ENCODE measurements at regions not wholly inside any gene's neighbourhood (a gene's known extent, or its start where the extent isn't known, plus 50 kb on each side); places are given as distances from the start of the nearest gene placed in this dataset.
"Not testable (repeated sequence)": the region's sequence is repeated elsewhere in the genome, so short reads cannot be mapped to it uniquely, and the experiment has no call there.

DNA sequence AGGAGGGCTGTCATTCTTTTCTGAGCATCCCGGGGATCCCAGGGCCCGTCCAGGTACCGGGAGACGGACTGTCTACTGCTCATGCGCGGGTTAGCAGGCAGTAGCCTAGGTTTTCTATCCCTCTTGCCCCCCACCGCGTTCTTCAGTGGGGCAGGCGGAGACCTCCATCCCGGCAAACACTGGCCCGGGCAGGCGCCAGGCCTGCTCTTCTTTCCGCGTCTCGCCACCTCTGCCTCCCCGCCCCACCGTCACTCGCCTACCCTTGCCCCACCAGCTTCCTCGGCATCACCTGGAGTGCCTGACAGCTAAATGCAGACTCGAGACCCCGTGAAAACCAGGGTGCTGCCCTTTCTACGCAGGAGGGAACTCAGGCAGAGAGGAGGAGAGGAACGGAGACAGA lies 1937.7 kb upstream of the DEFB115 start:
- Histone ChIP-seq H3K9me3 (replicated peaks in 1 of 2; ENCODE audit: control insufficient read depth in 1 of 2, insufficient read depth in 1 of 2, low read length in 2 of 2) (peaks cover 33 to 39% of the 10 kb centered on the region in 2 donors), H3K9ac (ENCODE audit: insufficient read depth, low read length, poor library complexity, severe bottlenecking) (no peak overlapping the region), H2AFZ (ENCODE audit: insufficient read depth, low read depth, low read length, poor library complexity, severe bottlenecking) (no peak overlapping the region), H4K20me1 (ENCODE audit: insufficient read depth, low read length) (no peaks in the 10 kb centered on the region), H3K27ac (ENCODE audit: low read depth in 1 of 2, low read length in 2 of 2) (no peak overlapping the region), H3K79me2 (ENCODE audit: insufficient read depth, low read length) (no peaks in the 10 kb centered on the region), H3K36me3 (replicated peaks in 1 of 2; ENCODE audit: control insufficient read depth in 1 of 2, insufficient read depth in 2 of 2, low read length in 2 of 2) (no peaks in the 10 kb centered on the region), H3K27me3 (ENCODE audit: control insufficient read depth in 2 of 2, insufficient read depth in 2 of 2, low read length in 2 of 2) (peaks cover 0 to 7% of the 10 kb centered on the region in 2 donors), H3K4me1 (ENCODE audit: control insufficient read depth in 1 of 2, insufficient read depth in 2 of 2, low read length in 2 of 2) (no peaks in the 10 kb centered on the region), H3K4me2 (replicated peaks; ENCODE audit: extremely low read depth, low read length, poor library complexity, severe bottlenecking) (no peak overlapping the region), H3K4me3 (replicated peaks in 1 of 3; ENCODE audit: low read depth in 2 of 3, low read length in 3 of 3) (no peak overlapping the region)
- DNase-seq = no peak
- H3K27ac Mint-ChIP-seq = no peak overlapping the region
- no peak overlapping the region for H3K4me3 Mint-ChIP-seq
- TF ChIP-seq, protein P1, sequence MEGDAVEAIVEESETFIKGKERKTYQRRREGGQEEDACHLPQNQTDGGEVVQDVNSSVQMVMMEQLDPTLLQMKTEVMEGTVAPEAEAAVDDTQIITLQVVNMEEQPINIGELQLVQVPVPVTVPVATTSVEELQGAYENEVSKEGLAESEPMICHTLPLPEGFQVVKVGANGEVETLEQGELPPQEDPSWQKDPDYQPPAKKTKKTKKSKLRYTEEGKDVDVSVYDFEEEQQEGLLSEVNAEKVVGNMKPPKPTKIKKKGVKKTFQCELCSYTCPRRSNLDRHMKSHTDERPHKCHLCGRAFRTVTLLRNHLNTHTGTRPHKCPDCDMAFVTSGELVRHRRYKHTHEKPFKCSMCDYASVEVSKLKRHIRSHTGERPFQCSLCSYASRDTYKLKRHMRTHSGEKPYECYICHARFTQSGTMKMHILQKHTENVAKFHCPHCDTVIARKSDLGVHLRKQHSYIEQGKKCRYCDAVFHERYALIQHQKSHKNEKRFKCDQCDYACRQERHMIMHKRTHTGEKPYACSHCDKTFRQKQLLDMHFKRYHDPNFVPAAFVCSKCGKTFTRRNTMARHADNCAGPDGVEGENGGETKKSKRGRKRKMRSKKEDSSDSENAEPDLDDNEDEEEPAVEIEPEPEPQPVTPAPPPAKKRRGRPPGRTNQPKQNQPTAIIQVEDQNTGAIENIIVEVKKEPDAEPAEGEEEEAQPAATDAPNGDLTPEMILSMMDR (IDR thresholded peaks at IDR 0.05) = no peak
- H3K27me3 Mint-ChIP-seq (ENCODE audit: low read depth in 3 of 3) = peaks cover 0 to 36% (median 2%) of the 10 kb centered on the region in 3 donors
- intact Hi-C loops (cut with micrococcal nuclease) = no loop called here
- H3K36me3 Mint-ChIP-seq = no peaks in the 10 kb centered on the region
- peaks cover 13 to 52% (median 36%) of the 10 kb centered on the region in 7 donors for H3K9me3 Mint-ChIP-seq
- WGBS (ENCODE audit: insufficient coverage) = 39% methylated on average over 20 of the region's 23 CpGs
- no peaks in the 10 kb centered on the region for H3K4me1 Mint-ChIP-seq

DNA sequence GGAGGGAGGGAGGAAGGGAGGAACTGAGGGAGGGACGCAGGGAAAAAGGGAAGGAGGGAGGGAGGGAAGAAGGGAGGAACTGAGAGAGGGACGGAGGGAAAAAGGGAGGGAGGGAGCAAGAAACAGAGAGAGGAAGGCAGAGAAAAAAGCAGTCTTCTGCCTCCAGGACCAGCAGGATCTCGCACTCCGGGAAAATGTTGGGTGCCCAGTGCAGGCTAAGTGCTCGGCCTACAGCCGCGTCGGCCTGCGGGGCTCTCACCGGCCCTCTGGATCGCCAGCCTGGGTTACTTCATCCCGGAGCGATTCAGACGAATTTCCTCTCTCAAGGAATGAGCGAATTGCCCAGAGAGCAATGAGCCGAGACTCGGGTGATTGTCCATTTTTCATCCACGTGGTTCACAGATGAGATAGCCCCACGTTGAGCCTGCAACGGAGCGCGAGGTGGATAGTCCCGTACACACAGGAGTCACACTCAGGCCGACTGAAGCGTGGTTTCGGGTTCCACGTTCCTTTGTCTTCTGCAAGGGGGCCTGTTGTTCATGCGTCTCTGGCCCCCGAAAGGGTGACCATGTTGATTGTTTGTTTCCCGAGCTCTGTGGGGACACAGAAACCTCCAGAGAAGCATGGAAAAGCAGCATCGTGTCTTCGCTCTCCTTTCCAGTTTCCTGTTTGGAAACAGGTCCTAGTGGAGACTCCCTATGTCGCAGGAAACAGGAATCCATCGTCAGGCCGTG lies 1937.1 kb upstream of the DEFB115 start:
- H3K36me3 ChIP-seq (replicated peaks in 1 of 2; ENCODE audit: control insufficient read depth in 1 of 2, insufficient read depth in 2 of 2, low read length in 2 of 2); H3K9ac ChIP-seq (ENCODE audit: insufficient read depth, low read length, poor library complexity, severe bottlenecking); H3K27me3 ChIP-seq (ENCODE audit: control insufficient read depth in 2 of 2, insufficient read depth in 2 of 2, low read length in 2 of 2); H3K4me2 ChIP-seq (replicated peaks; ENCODE audit: extremely low read depth, low read length, poor library complexity, severe bottlenecking); H2AFZ ChIP-seq (ENCODE audit: insufficient read depth, low read depth, low read length, poor library complexity, severe bottlenecking); H3K4me3 Mint-ChIP-seq; H3K79me2 ChIP-seq (ENCODE audit: insufficient read depth, low read length); intact Hi-C loops (cut with micrococcal nuclease); H4K20me1 ChIP-seq (ENCODE audit: insufficient read depth, low read length); H3K27ac ChIP-seq (ENCODE audit: low read depth in 1 of 2, low read length in 2 of 2); H3K36me3 Mint-ChIP-seq; H3K4me3 ChIP-seq (replicated peaks in 1 of 3; ENCODE audit: low read depth in 2 of 3, low read length in 3 of 3); DNase-seq; H3K4me1 Mint-ChIP-seq; H3K27ac Mint-ChIP-seq; H3K4me1 ChIP-seq (ENCODE audit: control insufficient read depth in 1 of 2, insufficient read depth in 2 of 2, low read length in 2 of 2): not testable (repeated sequence)
- Mint-ChIP-seq H3K9me3 (peaks cover 13 to 58% (median 41%) of the 10 kb centered on the region in 7 donors), H3K27me3 (ENCODE audit: low read depth in 3 of 3) (peaks cover 0 to 37% (median 2%) of the 10 kb centered on the region in 3 donors)
- 37% methylated on average over 35 of the region's 35 CpGs for WGBS (ENCODE audit: insufficient coverage)
- H3K9me3 ChIP-seq (replicated peaks in 1 of 2; ENCODE audit: control insufficient read depth in 1 of 2, insufficient read depth in 1 of 2, low read length in 2 of 2) = peaks cover 38 to 42% of the 10 kb centered on the region in 2 donors

DNA sequence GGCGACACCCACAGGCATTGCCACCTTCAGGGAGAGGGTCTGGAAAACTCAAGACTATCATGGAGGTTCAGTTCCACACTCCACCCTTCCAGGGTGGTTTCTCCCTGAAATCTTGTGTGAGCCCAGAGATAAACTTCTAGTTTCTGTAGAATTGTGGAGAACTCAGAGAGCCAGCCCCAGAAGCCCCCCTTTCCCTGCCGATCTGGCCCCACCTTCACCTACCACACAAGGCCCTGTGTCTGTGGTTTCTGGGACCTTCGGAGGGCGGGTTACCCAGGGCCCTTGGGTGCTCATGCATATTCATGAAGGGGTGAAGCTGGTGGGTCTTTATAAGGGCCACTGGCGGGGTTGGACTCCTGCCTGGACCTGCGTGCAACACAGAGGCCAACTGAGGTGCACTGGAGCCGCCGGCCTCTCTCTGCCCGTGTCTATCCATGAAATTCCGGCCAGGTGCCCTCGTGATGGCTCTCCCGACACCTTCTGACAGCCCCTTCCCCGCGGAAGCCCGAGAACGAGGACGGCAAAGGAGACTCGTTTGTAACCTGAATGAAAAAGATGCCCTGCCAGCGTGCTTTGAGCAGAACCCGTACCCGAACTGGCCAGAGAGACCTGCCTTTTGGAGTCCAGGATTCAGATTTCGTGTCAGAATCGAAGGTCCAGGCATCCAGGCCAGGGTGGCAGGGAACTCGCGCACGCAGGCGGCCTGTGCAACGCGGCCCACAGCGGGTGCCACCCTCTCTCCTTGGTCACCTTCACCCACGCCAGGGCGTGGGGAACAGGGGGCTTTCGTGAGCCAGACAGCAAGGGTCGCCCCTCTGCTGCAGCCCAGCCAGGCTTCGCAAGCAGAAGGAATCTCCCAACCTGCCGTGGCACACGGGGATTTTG lies 1933.6 kb upstream of the DEFB115 start:
- not testable (repeated sequence) for H3K4me3 Mint-ChIP-seq

More for the DNA sequence above, 1933.6 kb upstream of the DEFB115 start:
- peaks cover 54 to 57% of the 10 kb centered on the region in 2 donors for H3K9me3 ChIP-seq (replicated peaks in 1 of 2; ENCODE audit: control insufficient read depth in 1 of 2, insufficient read depth in 1 of 2, low read length in 2 of 2)
- H3K4me3 ChIP-seq (replicated peaks in 1 of 3; ENCODE audit: low read depth in 2 of 3, low read length in 3 of 3); intact Hi-C loops (cut with micrococcal nuclease); DNase-seq; H3K9ac ChIP-seq (ENCODE audit: insufficient read depth, low read length, poor library complexity, severe bottlenecking); H3K27me3 ChIP-seq (ENCODE audit: control insufficient read depth in 2 of 2, insufficient read depth in 2 of 2, low read length in 2 of 2); H4K20me1 ChIP-seq (ENCODE audit: insufficient read depth, low read length); H3K36me3 ChIP-seq (replicated peaks in 1 of 2; ENCODE audit: control insufficient read depth in 1 of 2, insufficient read depth in 2 of 2, low read length in 2 of 2); H3K36me3 Mint-ChIP-seq; H3K27ac ChIP-seq (ENCODE audit: low read depth in 1 of 2, low read length in 2 of 2); H3K4me2 ChIP-seq (replicated peaks; ENCODE audit: extremely low read depth, low read length, poor library complexity, severe bottlenecking); H3K4me1 Mint-ChIP-seq; H3K4me1 ChIP-seq (ENCODE audit: control insufficient read depth in 1 of 2, insufficient read depth in 2 of 2, low read length in 2 of 2); H2AFZ ChIP-seq (ENCODE audit: insufficient read depth, low read depth, low read length, poor library complexity, severe bottlenecking); H3K79me2 ChIP-seq (ENCODE audit: insufficient read depth, low read length): not testable (repeated sequence)
- Mint-ChIP-seq H3K27ac (peak overlapping the region in 1 of 7 donors; percentile 7), H3K9me3 (peaks cover 25 to 76% (median 54%) of the 10 kb centered on the region in 7 donors), H3K27me3 (ENCODE audit: low read depth in 3 of 3) (peaks cover 0 to 51% (median 2%) of the 10 kb centered on the region in 3 donors)
- 84% methylated on average over 33 of the region's 37 CpGs for WGBS (ENCODE audit: insufficient coverage)
